ENCODE measurements at regions not wholly inside any gene's neighbourhood (a gene's known extent, or its start where the extent isn't known, plus 50 kb on each side); places are given as distances from the start of the nearest gene placed in this dataset.
A peak's percentile ranks its signal among the peaks of the same experiment; 100 is the strongest.

GRCh38 chr12:124403273-124403672 lies 108.4 kb downstream of the RFLNA start:
- POLR2A ChIA-PET = no interaction called here
- DNase-seq (ENCODE audit: extremely low spot score) = no peak
- CTCF ChIA-PET = no interaction called here
- TF ChIP-seq HDGF (IDR thresholded peaks at IDR 0.05; ENCODE audit: borderline replicate concordance) (no peak), ELF4 (IDR thresholded peaks at IDR 0.05) (no peak), LEF1 (IDR thresholded peaks at IDR 0.05; ENCODE audit: borderline replicate concordance) (no peak), TARDBP (IDR thresholded peaks at IDR 0.05) (no peak), BHLHE40 (IDR thresholded peaks at IDR 0.05; ENCODE audit: borderline replicate concordance) (no peak), L3MBTL2 (conservative IDR thresholded peaks at IDR 0.05) (no peak), FOXM1 (IDR thresholded peaks at IDR 0.05; ENCODE audit: borderline replicate concordance) (no peak), PKNOX1 (IDR thresholded peaks at IDR 0.05) (no peak)

GRCh38 chr12:124402248-124403066 lies 107.6 kb downstream of the RFLNA start:
- ChIA-PET POLR2A (no interaction called here), CTCF (no interaction called here)
- TF ChIP-seq ZNF384 (IDR thresholded peaks at IDR 0.05) (no peak), LEF1 (IDR thresholded peaks at IDR 0.05; ENCODE audit: borderline replicate concordance) (no peak), L3MBTL2 (conservative IDR thresholded peaks at IDR 0.05) (no peak)
- DNase-seq (ENCODE audit: extremely low spot score) = no peak

- POLR2A ChIA-PET = no interaction called here
- CTCF ChIA-PET = interaction anchor here (0.7 kb wide), 1 partner anchor 310 kb away, joined by 10 read pairs; no protein-coding TSS in a partner anchor
- TF ChIP-seq HDGF (IDR thresholded peaks at IDR 0.05; ENCODE audit: borderline replicate concordance) = no peak
- no peak for TF ChIP-seq BHLHE40 (IDR thresholded peaks at IDR 0.05; ENCODE audit: borderline replicate concordance)
- no peak for TF ChIP-seq SP1 (IDR thresholded peaks at IDR 0.05)
- no peak for TF ChIP-seq FOXM1 (IDR thresholded peaks at IDR 0.05; ENCODE audit: borderline replicate concordance)
- no peak for TF ChIP-seq ELF4 (IDR thresholded peaks at IDR 0.05)
- TF ChIP-seq SUZ12 (IDR thresholded peaks at IDR 0.05) = no peak
- TF ChIP-seq L3MBTL2 (conservative IDR thresholded peaks at IDR 0.05) = no peak
- TF ChIP-seq CTBP1 (IDR thresholded peaks at IDR 0.05; ENCODE audit: borderline replicate concordance) = no peak
- TF ChIP-seq FOXA1 (IDR thresholded peaks at IDR 0.05) = no peak
- no peak for TF ChIP-seq NFRKB (IDR thresholded peaks at IDR 0.05)
- no peak for TF ChIP-seq ARNT (IDR thresholded peaks at IDR 0.05)
- no peak for TF ChIP-seq ZNF384 (IDR thresholded peaks at IDR 0.05)
- no peak for TF ChIP-seq FOXK2 (IDR thresholded peaks at IDR 0.05)
- no peak for TF ChIP-seq TARDBP (IDR thresholded peaks at IDR 0.05)
- no peak for TF ChIP-seq PKNOX1 (IDR thresholded peaks at IDR 0.05)
- no peak for TF ChIP-seq LEF1 (IDR thresholded peaks at IDR 0.05; ENCODE audit: borderline replicate concordance)
- DNase-seq (ENCODE audit: extremely low spot score) = no peak
These were observed 106.9 kb downstream of the RFLNA start for GRCh38 chr12:124401704-124402221.

- ChIA-PET POLR2A (no interaction called here), CTCF (interaction anchor here (1.4 kb wide), 1 partner anchor 22 kb away, joined by 3 read pairs; no protein-coding TSS in a partner anchor)
- TF ChIP-seq SUZ12 (IDR thresholded peaks at IDR 0.05) = no peak
- no peak for TF ChIP-seq PKNOX1 (IDR thresholded peaks at IDR 0.05)
- TF ChIP-seq ELF4 (IDR thresholded peaks at IDR 0.05) = no peak
- TF ChIP-seq NFRKB (IDR thresholded peaks at IDR 0.05) = no peak
- TF ChIP-seq SP1 (IDR thresholded peaks at IDR 0.05) = no peak
- TF ChIP-seq ARNT (IDR thresholded peaks at IDR 0.05) = no peak
- no peak for TF ChIP-seq HDGF (IDR thresholded peaks at IDR 0.05; ENCODE audit: borderline replicate concordance)
- TF ChIP-seq L3MBTL2 (conservative IDR thresholded peaks at IDR 0.05) = no peak
- TF ChIP-seq FOXA1 (IDR thresholded peaks at IDR 0.05) = no peak
- TF ChIP-seq LEF1 (IDR thresholded peaks at IDR 0.05; ENCODE audit: borderline replicate concordance) = no peak
- no peak for TF ChIP-seq FOXM1 (IDR thresholded peaks at IDR 0.05; ENCODE audit: borderline replicate concordance)
- no peak for TF ChIP-seq TARDBP (IDR thresholded peaks at IDR 0.05)
- no peak for TF ChIP-seq FOXK2 (IDR thresholded peaks at IDR 0.05)
- TF ChIP-seq BHLHE40 (IDR thresholded peaks at IDR 0.05; ENCODE audit: borderline replicate concordance) = no peak
- TF ChIP-seq CTBP1 (IDR thresholded peaks at IDR 0.05; ENCODE audit: borderline replicate concordance) = no peak
- no peak for TF ChIP-seq ZNF384 (IDR thresholded peaks at IDR 0.05)
- no peak for DNase-seq (ENCODE audit: extremely low spot score)
These were observed 105.2 kb downstream of the RFLNA start for GRCh38 chr12:124400124-124400523.

GRCh38 chr12:124399622-124400021 lies 104.7 kb downstream of the RFLNA start:
- TF ChIP-seq NFRKB (IDR thresholded peaks at IDR 0.05) (no peak), PKNOX1 (IDR thresholded peaks at IDR 0.05) (peak; percentile 65)
- ChIA-PET POLR2A (no interaction called here), CTCF (interaction anchor here (0.6 to 1.4 kb wide), 3 partner anchors 8 to 117 kb away, joined by 3 to 9 read pairs (median 3); no protein-coding TSS in a partner anchor)
- DNase-seq (ENCODE audit: extremely low spot score) = peak; percentile 71
